Pancreas (tissue), 10 donors: ENCODE measurements at regions not wholly inside any gene's neighbourhood (a gene's known extent, or its start where the extent isn't known, plus 50 kb on each side); places are given as distances from the start of the nearest gene placed in this dataset.
A peak's percentile ranks its signal among the peaks of the same experiment; 100 is the strongest.

Experiments
- ATAC-seq, 4 donors: fragments of 200-7000 bp; cut with Tn5 transposase; one replicate each; pipeline versions ENCODE4 v1.8.0 to v1.9.1; 2020; ENCODE audit warnings: mild to moderate bottlenecking in 4 of 4, moderate library complexity in 4 of 4
- DNase-seq, 6 donors: peaks; one replicate each; pipeline ENCODE4 v3.0.0-alpha.2; 2020
- FAIRE-seq: peaks from 2 replicates; lab custom pipeline; 2012; peaks lifted over from hg19 to GRCh38; lab: Jason Lieb, UNC
- H3K27ac ChIP-seq, 4 donors: fragments of 200-600 bp; sonication (generic); 1 replicate in 3 of 4; 2 replicates in 1 of 4; pipeline versions ENCODE4 v1.5.0 to v1.8.0; 2020
- H3K27me3 ChIP-seq, 4 donors: fragments of 200-600 bp; one replicate each; pipeline ENCODE4 v1.8.0; 2021
- H3K36me3 ChIP-seq, 3 donors: fragments of 200-600 bp; sonication (generic) in 1 of 3; one replicate each; pipeline versions ENCODE4 v1.5.0 to v1.8.0; 2020 to 2021
- H3K4me1 ChIP-seq, 3 donors: fragments of 200-600 bp; one replicate each; pipeline ENCODE4 v1.8.0; 2021
- H3K4me3 ChIP-seq, 4 donors: fragments of 200-600 bp; sonication (generic) in 2 of 4; one replicate each; pipeline versions ENCODE4 v1.5.0 to v1.8.0; 2020 to 2021
- H3K9me3 ChIP-seq, 4 donors: fragments of 200-600 bp; one replicate each; pipeline ENCODE4 v1.8.0; 2021
- WGBS, 2 donors: extraction: QIAGEN DNeasy Blood & Tissue Kit; methylation state at CpG; one replicate each; pipeline ENCODE4 v1.1.7; 2013; 5-methylcytosine and 5-hydroxymethylcytosine counted together
- intact Hi-C, 3 donors: fragments of 100-400 bp; cut with DNase I; formaldehyde crosslinking; loops; one replicate each; pipeline versions ENCODE4 v1.11.1 to v1.14.2; 2022
- TF ChIP-seq, protein P1 (sequence below), 4 donors: fragments of 200-600 bp; sonication (generic) in 3 of 4; IDR thresholded peaks; one replicate each; pipeline versions ENCODE4 v1.5.0 to v1.8.0; 2021; ENCODE audit warnings: antibody characterized with exemption in 4 of 4
- donor health status: healthy with polysubstance abuse.
- donor health status: DM: no; HTN: no; CAD: no; lungs with moderate emphysema.
- donor health status: DM: no; HTN: no; CAD: no.
- donor health status: control.
- donor health status: control.
- donor health status: Bipolar disorder and iron deficiency.
- donor health status: DM: yes; HTN: yes; CAD: no.
- donor health status: DM: no; HTN: no; CAD: no.
- donor health status: DM: no; HTN: no; CAD: no.
- donor health status: DM: yes; HTN: yes; CAD: no.

GRCh38 chr13:44763615-44764301 lies 187.6 kb upstream of the TSC22D1 start:
- WGBS, 2 donors: 23 to 25% methylated on average over 11 of the region's 11 CpGs
- intact Hi-C loops: no loop called here
- TF ChIP-seq, protein P1, sequence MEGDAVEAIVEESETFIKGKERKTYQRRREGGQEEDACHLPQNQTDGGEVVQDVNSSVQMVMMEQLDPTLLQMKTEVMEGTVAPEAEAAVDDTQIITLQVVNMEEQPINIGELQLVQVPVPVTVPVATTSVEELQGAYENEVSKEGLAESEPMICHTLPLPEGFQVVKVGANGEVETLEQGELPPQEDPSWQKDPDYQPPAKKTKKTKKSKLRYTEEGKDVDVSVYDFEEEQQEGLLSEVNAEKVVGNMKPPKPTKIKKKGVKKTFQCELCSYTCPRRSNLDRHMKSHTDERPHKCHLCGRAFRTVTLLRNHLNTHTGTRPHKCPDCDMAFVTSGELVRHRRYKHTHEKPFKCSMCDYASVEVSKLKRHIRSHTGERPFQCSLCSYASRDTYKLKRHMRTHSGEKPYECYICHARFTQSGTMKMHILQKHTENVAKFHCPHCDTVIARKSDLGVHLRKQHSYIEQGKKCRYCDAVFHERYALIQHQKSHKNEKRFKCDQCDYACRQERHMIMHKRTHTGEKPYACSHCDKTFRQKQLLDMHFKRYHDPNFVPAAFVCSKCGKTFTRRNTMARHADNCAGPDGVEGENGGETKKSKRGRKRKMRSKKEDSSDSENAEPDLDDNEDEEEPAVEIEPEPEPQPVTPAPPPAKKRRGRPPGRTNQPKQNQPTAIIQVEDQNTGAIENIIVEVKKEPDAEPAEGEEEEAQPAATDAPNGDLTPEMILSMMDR (IDR thresholded peaks at IDR 0.05): no peak
- peak in 3 of 4 donors; percentile 14 to 45 (median 22) for ATAC-seq
- DNase-seq: peak; percentile 49 to 76 (median 66)
- no peaks in the 10 kb centered on the region for H3K9me3 ChIP-seq
- no peaks in the 10 kb centered on the region for H3K36me3 ChIP-seq
- no peak for FAIRE-seq
- no peaks in the 10 kb centered on the region for H3K27me3 ChIP-seq
- peak overlapping the region; percentile 56 to 84 (median 76) for H3K27ac ChIP-seq
- H3K4me3 ChIP-seq: no peak overlapping the region
- peaks cover 39 to 57% (median 44%) of the 10 kb centered on the region in 3 donors for H3K4me1 ChIP-seq

DNA sequence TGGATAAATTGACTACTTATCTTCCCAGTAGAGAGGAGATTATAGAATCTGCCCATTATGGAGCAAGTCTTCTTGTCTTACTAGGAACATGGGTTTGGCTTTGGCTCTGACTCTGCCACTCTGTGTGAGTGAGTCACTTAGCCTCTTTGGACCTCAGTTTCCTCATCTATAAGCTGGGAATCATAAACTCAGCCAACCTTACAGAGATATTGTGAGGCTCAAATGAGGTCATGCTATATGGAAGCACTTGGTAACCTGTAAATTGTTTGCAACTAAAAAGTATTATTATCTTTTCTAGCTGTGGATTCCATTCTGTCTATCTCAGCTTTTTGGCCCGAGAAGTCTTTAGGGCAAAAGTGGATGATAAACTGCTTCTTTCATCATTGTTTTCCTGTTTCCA lies 186.8 kb upstream of the TSC22D1 start:
- H3K36me3 ChIP-seq: no peaks in the 10 kb centered on the region
- DNase-seq (no peak), FAIRE-seq (no peak), ATAC-seq (no peak)
- H3K9me3 ChIP-seq: no peaks in the 10 kb centered on the region
- TF ChIP-seq, protein P1 (IDR thresholded peaks at IDR 0.05): no peak
- no peaks in the 10 kb centered on the region for H3K27me3 ChIP-seq
- peak overlapping the region; percentile 56 to 84 (median 76) for H3K27ac ChIP-seq
- 63 to 73% methylated on average over 1 of the region's 1 CpG for WGBS, 2 donors
- intact Hi-C loops: no loop called here
- H3K4me3 ChIP-seq: no peak overlapping the region
- peaks cover 43 to 64% (median 52%) of the 10 kb centered on the region in 3 donors for H3K4me1 ChIP-seq

- FAIRE-seq: no peak
- Histone ChIP-seq H3K27me3 (no peaks in the 10 kb centered on the region), H3K9me3 (no peaks in the 10 kb centered on the region), H3K4me3 (no peak overlapping the region), H3K27ac (peak overlapping the region; percentile 82 to 90 (median 88)), H3K36me3 (no peaks in the 10 kb centered on the region), H3K4me1 (peaks cover 45 to 64% (median 57%) of the 10 kb centered on the region in 3 donors)
- TF ChIP-seq, protein P1 (IDR thresholded peaks at IDR 0.05): no peak
- WGBS, 2 donors: 24 to 63% methylated on average over 1 of the region's 1 CpG
- no peak for DNase-seq
- ATAC-seq: peak in 2 of 4 donors; percentile 9 to 18
- intact Hi-C loops: no loop called here
Observed at GRCh38 chr13:44760434-44760833, 184.3 kb upstream of the TSC22D1 start.

GRCh38 chr13:44759384-44760360 lies 183.5 kb upstream of the TSC22D1 start:
- WGBS, 2 donors: 22 to 23% methylated on average over 6 of the region's 6 CpGs
- Histone ChIP-seq H3K27me3 (no peaks in the 10 kb centered on the region), H3K9me3 (no peaks in the 10 kb centered on the region), H3K4me3 (no peak overlapping the region), H3K4me1 (peaks cover 45 to 57% (median 56%) of the 10 kb centered on the region in 3 donors), H3K36me3 (no peaks in the 10 kb centered on the region), H3K27ac (peak overlapping the region; percentile 82 to 90 (median 88))
- ATAC-seq (peak; percentile 77 to 86 (median 82)), FAIRE-seq (no peak), DNase-seq (peak; percentile 67 to 85 (median 82))
- TF ChIP-seq, protein P1 (IDR thresholded peaks at IDR 0.05): no peak
- intact Hi-C loops: no loop called here
